NCI-H446 (cell line): ENCODE measurements at regions not wholly inside any gene's neighbourhood (a gene's known extent, or its start where the extent isn't known, plus 50 kb on each side); places are given as distances from the start of the nearest gene placed in this dataset.

Source experiments
- DNase-seq, 2 experiments: peaks; one replicate each; lab custom pipeline; 2025; lab: John Stamatoyannopoulos, UW

DNA sequence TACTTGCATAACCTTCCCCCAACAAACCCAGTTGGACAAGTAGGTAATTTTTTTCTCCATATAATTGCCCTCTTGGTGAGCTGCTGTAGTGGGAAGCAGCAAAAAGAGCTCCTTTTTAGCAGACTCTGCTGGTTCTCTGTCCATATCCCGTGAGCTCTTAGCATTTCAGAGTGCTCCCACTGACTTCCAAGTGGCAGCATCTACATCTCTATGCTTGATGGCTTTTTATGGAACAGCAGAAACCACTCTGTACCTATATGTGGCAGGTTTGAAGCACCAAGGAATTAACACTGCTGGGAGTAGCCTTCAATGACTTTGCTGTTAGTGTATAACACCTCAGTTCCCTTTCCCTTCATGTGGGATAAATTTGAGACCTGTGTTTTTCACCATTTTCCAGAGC, 168.4 kb upstream of the NHS start:
- no peak for DNase-seq

DNA sequence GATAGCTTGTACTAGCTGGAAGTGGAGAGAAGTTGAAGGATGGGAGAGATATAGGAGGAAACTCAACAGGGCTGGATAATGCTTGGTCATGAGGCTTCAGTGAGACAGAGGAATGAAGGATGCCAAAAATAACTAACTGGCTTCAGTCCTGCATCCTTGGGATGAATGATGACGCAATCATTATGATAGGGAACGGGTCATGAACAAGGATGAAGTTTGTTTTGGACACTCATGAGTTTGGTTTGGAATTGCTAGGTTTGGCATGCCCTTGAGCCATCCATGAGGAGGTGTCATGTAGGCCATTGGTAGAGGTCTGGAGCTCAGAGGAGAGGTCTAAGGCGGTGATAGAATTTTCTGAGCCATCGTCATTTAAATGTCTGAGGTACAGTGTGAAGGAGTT, 160.0 kb upstream of the NHS start:
- no peak for DNase-seq

DNA sequence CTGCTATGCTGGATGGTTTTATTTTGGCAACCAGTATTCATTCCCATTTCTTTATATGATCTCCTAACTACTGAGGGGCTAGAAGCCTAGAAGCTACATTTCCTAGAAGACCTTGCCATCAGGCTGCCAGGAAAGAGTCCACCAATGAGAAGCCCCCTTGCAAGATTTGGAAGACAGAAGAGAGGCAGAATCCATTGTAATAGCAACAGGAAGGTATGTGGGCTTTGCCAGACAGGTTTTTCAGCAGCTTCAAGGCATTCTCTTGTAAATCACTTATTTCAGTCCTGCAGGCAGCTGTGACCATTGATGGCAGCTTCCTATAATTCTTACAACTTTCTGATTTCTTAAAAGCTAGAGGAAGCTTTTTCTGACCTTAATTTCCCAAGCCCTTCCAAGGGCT, 148.3 kb upstream of the NHS start:
- no peak for DNase-seq

DNA sequence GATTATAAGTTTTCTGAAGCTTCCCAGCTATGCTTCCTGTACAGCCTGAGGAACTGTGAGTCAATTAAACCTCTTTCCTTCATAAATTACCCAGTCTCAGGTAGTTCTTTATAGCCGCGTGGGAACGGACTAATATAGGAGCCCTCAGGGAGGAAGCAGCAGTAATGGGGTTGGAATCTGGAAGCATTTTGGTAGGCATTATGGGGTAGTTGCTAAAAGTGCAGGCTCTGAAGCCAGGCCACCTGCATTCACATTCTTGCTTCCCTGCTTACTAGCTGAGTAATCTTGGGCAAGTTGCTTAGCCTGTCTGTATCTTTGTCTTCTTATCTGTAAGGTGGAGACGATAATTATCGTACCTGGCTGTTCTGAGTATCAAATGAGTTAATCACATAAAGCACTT, 137.9 kb upstream of the NHS start:
- no peak for DNase-seq

DNA sequence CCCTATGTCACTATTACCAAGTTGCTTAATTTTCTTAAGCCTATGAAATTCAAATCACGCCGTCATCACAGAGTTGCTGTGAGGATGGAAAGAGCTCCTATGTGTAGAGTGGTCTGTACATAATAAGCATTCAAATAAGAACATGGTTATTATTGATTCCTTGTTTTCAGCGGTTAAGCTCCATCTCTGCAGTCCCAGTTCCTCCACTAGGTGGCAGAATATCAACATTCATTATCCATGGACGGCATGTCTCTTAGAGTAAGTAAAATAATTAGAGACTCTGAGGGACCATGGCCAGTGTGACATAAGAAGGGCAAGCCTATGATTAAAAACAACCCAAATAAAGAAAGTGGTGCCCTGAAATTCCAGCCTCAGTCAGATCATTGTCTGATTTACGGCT, 132.5 kb upstream of the NHS start:
- peak in 1 of 2 experiments; percentile 60 for DNase-seq

DNA sequence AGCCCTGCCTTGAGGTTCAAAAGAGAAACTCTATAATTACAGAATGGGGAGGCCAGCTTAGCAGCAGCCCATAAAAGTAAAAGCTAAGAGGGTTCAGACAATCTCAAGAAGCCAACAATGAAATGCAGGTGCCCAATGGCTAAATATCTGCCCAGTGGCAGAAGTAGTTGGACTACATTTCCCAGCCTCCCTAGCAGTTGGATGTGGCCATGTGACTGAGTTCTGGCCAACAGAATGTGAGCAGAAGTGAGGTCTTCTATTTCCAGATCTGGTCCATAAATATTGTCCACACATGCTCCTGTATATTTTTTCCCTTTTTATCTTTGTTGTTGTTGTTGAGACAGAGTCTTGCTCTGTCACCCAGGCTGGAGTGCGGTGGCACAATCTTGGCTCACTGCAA, 127.9 kb upstream of the NHS start:
- no peak for DNase-seq

DNA sequence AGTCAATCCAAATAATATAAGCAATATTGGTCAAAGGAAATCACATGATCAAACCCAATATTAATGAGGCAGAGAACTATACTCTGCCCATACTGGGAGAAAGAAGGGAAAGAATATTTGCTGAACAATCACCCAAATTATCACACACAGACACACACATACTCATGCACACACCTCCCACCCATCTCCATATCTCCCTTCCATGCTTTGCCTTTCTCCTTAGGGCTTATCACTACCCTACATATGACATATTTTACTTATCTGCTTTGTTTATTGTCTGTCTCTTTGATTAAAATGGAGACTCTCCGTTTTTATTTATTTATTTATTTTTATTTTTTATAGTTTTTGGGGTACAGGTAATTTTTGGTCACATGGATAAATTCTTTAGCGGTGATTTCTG, 112.9 kb upstream of the NHS start:
- DNase-seq = no peak

DNA sequence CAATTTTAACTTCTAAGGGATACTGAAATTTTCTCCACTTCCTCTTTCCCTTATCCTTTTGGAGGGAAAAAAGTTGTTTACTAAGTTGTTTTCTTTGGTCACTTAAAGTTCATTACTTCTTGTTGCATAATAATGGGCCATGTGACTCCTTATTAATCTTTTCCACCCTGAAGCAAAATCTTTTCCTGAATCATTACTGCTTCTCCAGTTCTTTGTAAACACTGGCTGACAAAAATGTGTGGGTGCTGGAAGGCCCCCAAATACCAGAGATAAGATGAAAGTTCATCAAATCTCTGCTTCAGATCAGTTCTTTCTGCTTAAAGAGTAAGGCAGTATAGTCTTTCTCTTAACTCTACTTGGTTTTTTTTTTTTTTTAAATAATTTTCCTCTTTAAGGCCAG, 108.9 kb upstream of the NHS start:
- no peak for DNase-seq

DNA sequence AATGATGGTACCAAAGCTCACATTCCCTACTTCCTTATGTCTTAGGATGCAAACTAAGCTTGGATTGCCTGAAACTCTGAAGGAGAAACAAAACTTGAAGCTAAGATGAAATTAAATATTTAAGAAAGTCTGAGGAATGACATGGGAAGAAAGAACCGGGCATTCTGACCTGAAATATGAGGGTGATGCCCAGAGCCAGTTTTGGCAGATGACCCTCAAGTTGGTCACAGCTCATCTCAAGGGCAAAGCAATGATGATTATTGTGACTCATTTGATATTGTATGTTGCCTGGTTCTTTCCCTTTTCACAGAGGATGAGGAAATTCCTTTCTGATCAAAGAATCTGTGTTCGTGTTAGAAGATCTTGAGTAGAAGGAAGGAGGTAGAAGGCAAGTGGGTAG, 96.0 kb upstream of the NHS start:
- no peak for DNase-seq

DNA sequence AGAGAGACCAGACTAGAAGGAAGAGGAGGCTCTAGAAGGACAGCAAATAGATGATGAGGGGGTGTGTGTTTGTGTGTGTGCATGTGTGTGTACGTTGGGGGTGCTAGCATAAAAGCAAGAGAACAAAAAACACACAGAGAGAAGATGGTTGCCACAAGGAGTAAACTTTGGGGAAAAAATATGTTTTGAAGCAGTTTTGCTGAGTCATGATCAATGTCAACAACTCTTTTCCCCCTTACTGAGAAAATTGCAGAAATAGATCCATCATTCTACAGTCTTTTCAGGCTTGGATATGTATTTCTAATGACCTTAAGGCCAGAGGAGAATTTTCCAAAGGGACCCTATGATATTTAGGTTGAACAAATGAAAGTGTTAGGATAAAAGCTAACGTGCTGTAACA, 89.0 kb upstream of the NHS start:
- DNase-seq = no peak

DNA sequence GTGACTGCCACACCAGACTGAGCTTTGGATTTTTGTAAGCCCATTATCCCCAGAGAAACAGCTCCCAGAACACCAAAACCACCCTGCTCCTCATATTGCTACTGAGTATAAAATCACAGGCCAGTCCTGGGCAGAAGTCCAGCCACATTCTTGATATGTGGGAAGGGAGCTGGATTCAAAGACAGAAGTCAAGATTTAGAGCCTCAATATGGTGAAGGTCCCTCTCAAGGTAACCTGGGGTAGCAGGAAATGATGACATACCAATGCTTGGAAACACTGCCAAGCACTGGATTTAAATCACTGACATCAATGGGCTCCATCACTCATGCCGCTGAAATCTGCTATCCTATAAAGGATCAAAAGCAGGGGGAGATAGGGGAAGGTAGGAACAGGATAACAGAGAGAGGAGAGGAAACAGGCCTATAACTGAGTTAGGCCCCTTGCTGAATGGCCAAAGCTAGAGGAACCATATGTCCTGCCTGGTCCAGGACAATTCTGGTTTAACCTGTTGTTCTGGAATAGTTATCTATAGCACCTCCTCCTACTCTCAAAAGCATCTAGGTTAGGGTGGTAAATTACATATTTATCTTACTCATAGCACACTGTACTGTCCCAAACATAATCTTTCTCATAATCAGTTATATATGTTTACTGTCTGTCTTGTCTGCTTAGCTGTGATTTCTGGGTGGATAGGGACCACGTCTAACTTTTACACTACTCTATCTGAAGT, 83.7 kb upstream of the NHS start:
- DNase-seq = no peak

DNA sequence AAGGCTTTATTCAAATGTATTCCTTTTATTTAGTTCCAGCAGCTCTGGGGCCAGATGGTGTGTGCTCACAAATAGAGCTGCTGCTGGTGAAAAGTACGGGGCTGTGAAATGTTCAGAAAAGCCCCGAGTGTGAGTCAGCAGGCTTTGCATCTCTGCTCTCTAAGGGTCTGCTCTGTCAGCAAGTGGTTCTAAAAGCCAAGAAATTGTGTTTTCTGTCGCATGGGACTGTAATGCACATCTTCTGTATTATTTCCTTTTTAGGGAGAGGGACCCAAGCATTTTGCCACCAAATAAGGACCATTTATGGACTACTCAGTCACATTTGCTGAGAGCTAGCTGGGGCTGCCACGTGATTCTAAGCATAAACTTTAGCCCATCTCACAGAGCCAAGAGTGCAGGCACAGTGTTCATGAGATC, 82.9 kb upstream of the NHS start:
- DNase-seq = peak in 1 of 2 experiments; percentile 4

DNA sequence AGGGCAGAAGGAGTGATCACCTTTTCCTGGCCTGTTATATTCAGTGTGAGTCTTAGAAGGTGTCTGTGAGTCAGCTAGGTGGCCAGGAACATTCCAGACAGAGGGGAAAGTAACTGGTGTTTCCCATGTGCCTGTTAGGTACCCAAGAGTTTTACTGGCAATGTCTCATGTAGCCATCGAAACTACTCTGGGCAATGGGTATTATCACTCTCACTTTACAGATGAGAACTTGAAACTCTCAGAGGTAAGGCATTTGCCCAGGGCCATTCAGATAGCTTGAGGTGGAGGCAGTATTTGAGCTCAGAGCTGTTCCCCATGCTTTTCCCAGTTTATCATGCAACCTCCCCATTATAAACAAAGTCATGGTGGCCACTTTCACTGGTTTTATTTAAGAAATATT, 80.4 kb upstream of the NHS start:
- DNase-seq = no peak

DNA sequence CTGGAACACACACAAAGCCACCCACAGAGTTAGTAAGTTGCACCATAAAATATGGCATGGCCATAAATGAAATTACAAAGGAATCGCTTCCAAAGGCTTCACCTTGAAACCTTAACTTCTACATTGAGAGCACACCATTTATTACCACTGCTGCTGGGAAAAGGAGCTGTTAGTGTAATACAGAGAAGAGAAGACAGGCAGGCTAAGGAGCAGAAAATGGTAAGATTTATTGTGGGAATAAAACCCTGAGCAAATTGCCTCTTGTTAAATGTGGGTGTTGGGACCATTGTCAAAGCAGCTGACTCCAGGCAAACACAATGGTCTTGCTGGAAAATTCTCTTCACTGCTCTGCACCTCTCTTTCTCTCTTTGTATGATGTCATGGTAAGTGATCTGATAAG, 79.2 kb upstream of the NHS start:
- DNase-seq = no peak

DNA sequence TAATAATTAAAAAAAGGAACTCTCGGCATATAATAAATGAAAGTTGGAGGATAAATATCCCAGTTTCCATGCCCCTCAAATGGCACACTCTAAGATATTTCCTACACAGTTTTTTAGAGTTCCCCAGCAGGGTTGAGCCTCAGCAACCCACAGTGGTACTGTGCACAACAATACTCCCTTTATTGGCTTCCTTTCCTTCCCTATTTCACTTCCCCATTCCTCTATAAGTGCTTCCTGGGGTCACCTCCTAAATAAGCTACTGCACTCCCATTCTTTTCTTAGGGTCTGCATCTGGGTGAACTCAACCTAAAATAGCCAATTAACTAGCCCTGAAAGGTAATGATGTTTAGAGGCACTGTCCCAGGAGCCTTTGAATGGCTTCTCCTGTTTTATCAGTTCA, 76.4 kb upstream of the NHS start:
- DNase-seq = no peak

DNA sequence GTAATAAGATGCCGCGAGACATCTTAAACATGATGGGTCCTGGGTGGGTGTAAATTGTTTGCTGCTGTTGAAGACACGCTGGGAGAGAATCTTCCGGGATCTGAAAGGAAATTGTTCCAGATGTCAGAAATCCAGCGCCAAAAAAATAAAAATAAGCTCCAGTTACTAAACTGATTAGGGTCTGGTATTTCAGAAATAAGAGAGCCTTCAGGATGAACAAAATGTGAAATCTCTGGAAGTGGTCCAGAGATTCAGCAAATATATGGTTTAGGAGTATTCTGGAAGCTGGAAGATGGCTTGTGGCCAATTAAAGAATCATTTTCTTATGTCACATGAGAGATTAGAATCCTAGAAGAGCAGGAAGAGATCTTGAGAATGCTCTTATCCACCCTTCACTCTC, 75.8 kb upstream of the NHS start:
- DNase-seq = no peak

DNA sequence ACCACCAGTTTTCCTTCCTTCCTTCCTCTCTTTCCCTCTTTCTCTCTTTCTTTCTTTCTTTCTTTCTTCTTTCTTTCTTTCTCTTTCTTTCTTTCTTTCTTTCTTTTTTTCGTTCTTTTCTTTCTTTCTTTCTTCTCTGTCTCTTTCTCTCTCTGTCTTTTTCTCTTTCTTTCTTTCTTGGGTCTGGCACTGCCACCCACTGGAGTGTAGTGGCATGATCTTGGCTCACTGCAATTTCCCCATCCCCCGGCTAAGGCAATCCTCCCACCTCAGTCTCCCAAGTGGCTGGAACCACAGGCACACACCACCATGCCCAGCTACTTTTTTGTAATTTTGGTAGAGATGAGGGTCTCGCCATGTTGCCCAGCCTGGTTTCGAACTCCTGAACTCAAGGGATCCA, 51.6 kb upstream of the NHS start:
- no peak for DNase-seq
